Uterus (tissue), 2 donors: ENCODE measurements at regions not wholly inside any gene's neighbourhood (a gene's known extent, or its start where the extent isn't known, plus 50 kb on each side); places are given as distances from the start of the nearest gene placed in this dataset.

Experiments
- POLR2A ChIP-seq, 2 donors: fragments of 450-650 bp; IDR thresholded peaks; one replicate each; pipeline ENCODE4 v1.6.1; 2016; ENCODE audit warnings: antibody characterized with exemption in 2 of 2, mild to moderate bottlenecking in 1 of 2, moderate library complexity in 1 of 2
- TF ChIP-seq, protein P1 (sequence below), 4 experiments: fragments of 200-600 bp in 2 of 4; fragments of 450-650 bp in 2 of 4; sonication (generic) in 2 of 4; IDR thresholded peaks; one replicate each; pipeline ENCODE4 v1.5.1; 2016 to 2019; ENCODE audit warnings: antibody characterized with exemption in 4 of 4, mild to moderate bottlenecking in 2 of 4, moderate library complexity in 1 of 4

DNA sequence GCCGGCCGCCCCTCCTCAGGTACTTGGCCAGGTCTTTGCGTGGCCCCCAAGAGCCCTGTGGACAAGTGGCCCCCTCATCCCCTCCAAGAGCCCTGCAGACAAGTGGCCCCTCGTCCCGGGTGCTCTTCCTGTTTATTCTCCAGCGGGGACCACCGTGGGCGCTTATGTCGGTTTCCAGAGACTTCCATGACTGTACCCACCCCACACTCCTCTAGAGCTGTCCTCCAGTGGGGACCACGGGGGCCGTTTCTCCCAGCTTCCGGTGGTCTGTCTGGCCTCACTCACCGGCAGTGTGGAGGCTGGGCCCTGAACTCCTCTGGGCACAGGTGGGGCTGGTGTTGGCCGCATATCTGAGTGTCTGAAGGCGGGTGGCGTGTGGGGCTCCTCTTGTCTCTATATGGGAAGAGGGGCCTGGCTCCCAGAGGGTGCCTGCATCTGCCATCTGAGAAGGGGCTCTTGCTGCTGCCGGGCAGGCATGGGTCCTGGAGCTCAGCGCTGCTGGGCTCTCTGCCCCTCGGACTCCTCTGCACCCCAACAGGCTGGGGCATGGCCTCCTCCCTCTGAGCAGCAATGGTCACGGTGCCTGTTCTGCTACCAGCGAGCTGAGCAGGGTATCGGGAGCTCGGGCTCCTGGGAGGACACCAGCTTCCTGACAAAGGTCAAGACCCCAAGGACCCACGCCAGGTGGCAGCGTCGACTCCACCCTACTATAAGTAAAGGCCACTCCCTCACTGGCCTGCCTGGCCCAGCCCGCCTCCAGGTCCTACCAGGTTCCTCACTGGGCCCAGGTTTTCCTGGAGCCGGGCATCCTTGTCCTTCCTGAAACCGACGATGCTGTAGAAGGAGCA, 1264.3 kb downstream of the BRD1 start:
- TF ChIP-seq, protein P1, sequence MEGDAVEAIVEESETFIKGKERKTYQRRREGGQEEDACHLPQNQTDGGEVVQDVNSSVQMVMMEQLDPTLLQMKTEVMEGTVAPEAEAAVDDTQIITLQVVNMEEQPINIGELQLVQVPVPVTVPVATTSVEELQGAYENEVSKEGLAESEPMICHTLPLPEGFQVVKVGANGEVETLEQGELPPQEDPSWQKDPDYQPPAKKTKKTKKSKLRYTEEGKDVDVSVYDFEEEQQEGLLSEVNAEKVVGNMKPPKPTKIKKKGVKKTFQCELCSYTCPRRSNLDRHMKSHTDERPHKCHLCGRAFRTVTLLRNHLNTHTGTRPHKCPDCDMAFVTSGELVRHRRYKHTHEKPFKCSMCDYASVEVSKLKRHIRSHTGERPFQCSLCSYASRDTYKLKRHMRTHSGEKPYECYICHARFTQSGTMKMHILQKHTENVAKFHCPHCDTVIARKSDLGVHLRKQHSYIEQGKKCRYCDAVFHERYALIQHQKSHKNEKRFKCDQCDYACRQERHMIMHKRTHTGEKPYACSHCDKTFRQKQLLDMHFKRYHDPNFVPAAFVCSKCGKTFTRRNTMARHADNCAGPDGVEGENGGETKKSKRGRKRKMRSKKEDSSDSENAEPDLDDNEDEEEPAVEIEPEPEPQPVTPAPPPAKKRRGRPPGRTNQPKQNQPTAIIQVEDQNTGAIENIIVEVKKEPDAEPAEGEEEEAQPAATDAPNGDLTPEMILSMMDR (IDR thresholded peaks at IDR 0.05), result no peak
- no peak for TF ChIP-seq POLR2A (IDR thresholded peaks at IDR 0.05)
